ENCODE measurements at regions not wholly inside any gene's neighbourhood (a gene's known extent, or its start where the extent isn't known, plus 50 kb on each side); places are given as distances from the start of the nearest gene placed in this dataset.

DNA sequence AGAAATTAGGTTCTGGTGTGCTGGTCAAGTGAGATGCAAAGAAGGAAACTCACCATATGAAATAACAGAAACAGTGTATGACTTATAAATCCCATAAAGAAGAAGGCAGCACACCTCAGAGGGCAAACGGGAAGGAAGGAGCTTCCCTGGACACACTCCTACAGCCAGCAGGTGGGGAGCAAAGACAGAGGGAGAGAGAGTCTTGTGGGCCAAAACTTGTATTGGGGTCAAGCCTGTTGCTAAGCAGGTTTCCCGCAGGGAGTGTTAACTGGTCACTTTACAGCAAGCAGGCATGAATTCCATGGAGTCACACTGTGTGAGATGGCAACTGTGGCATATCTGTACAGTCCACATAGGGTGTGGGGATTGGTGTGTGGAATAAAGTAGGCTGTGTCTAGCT is 222.9 kb upstream of the NDN start:
- no peak for TF ChIP-seq CTCF (IDR thresholded peaks at IDR 0.05)
- TF ChIP-seq POLR2A (IDR thresholded peaks at IDR 0.05): no peak

All from breast epithelium (tissue), 3 donors.